Loucy (cell line): ENCODE measurements at regions not wholly inside any gene's neighbourhood (a gene's known extent, or its start where the extent isn't known, plus 50 kb on each side); places are given as distances from the start of the nearest gene placed in this dataset.

ENCODE experiments used
- H2AFZ ChIP-seq: fragments of 200-600 bp; sonication (generic); 2 replicates; pipeline ENCODE4 v1.6.0; 2016; ENCODE audit warnings: antibody characterized with exemption, mild to moderate bottlenecking, low read length, moderate library complexity
- H3F3A ChIP-seq: fragments of 200-600 bp; 2 replicates; pipeline ENCODE4 v1.6.0; 2016; ENCODE audit warnings: antibody characterized with exemption, low read depth, mild to moderate bottlenecking
- H3K27me3 ChIP-seq: fragments of 200-600 bp; sonication (generic); 2 replicates; pipeline ENCODE4 v1.6.1; 2014; ENCODE audit warnings: low read length, mild to moderate bottlenecking; ENCODE audit not compliant: insufficient read depth, poor library complexity, severe bottlenecking
- H3K36me3 ChIP-seq: fragments of 200-600 bp; sonication (generic); 2 replicates; pipeline ENCODE4 v1.6.1; 2016; ENCODE audit warnings: low read length; ENCODE audit not compliant: insufficient read depth
- H3K4me1 ChIP-seq: fragments of 200-600 bp; sonication (generic); 2 replicates; pipeline ENCODE4 v1.5.1; 2014; ENCODE audit warnings: low read length, mild to moderate bottlenecking; ENCODE audit not compliant: insufficient read depth, poor library complexity, severe bottlenecking
- H3K4me2 ChIP-seq: fragments of 200-600 bp; sonication (generic); 2 replicates; pipeline ENCODE4 v1.6.0; 2014; ENCODE audit warnings: antibody characterized with exemption, low read length, low read depth, mild to moderate bottlenecking; ENCODE audit not compliant: poor library complexity, severe bottlenecking
- H3K4me3 ChIP-seq: fragments of 200-600 bp; sonication (generic); 2 replicates; pipeline ENCODE4 v1.5.1; 2014; ENCODE audit warnings: low read length, mild to moderate bottlenecking, mixed read lengths; ENCODE audit not compliant: poor library complexity, severe bottlenecking
- H3K79me2 ChIP-seq: fragments of 200-600 bp; sonication (generic); 2 replicates; pipeline ENCODE4 v1.6.1; 2014; ENCODE audit warnings: low read length; ENCODE audit not compliant: insufficient read depth
- H3K9ac ChIP-seq: fragments of 200-600 bp; sonication (generic); 2 replicates; pipeline ENCODE4 v1.6.0; 2014; ENCODE audit warnings: mild to moderate bottlenecking, low read depth, low read length, moderate library complexity; ENCODE audit not compliant: poor library complexity, severe bottlenecking
- H3K9me2 ChIP-seq: fragments of 200-600 bp; sonication (generic); replicated peaks from 2 replicates; pipeline ENCODE4 v1.6.1; 2016; ENCODE audit warnings: low read depth, low read length, mixed read lengths
- H3K9me3 ChIP-seq: fragments of 200-600 bp; sonication (generic); 2 replicates; pipeline ENCODE4 v1.6.1; 2014; ENCODE audit warnings: mild to moderate bottlenecking, antibody characterized with exemption, low read length, low read depth; ENCODE audit not compliant: insufficient read depth
- H4K20me1 ChIP-seq: fragments of 200-600 bp; sonication (generic); 2 replicates; pipeline ENCODE4 v1.6.0; 2014; ENCODE audit warnings: antibody characterized with exemption, low read length, mild to moderate bottlenecking; ENCODE audit not compliant: insufficient read depth, poor library complexity, severe bottlenecking
- EZH2phosphoT487 ChIP-seq: fragments of 200-600 bp; IDR thresholded peaks from 2 replicates; pipeline ENCODE4 v1.6.1; 2018; ENCODE audit warnings: antibody characterized with exemption, mild to moderate bottlenecking, moderate library complexity, borderline replicate concordance
- TF ChIP-seq, protein P1 (sequence below): fragments of 200-600 bp; sonication (generic); conservative IDR thresholded peaks from 2 replicates; pipeline ENCODE4 v1.5.1; 2014; ENCODE audit warnings: mild to moderate bottlenecking, antibody characterized with exemption, low read length

- H3K4me3 ChIP-seq = no peak overlapping the region
- no peaks in the 10 kb centered on the region for H3F3A ChIP-seq
- H3K4me1 ChIP-seq = no peaks in the 10 kb centered on the region
- no peak overlapping the region for H3K9ac ChIP-seq
- H2AFZ ChIP-seq = no peak overlapping the region
- no peaks in the 10 kb centered on the region for H3K27me3 ChIP-seq
- no peaks in the 10 kb centered on the region for H4K20me1 ChIP-seq
- H3K4me2 ChIP-seq = no peak overlapping the region
- no peaks in the 10 kb centered on the region for H3K9me2 ChIP-seq
- H3K36me3 ChIP-seq = no peaks in the 10 kb centered on the region
- TF ChIP-seq, protein P1, sequence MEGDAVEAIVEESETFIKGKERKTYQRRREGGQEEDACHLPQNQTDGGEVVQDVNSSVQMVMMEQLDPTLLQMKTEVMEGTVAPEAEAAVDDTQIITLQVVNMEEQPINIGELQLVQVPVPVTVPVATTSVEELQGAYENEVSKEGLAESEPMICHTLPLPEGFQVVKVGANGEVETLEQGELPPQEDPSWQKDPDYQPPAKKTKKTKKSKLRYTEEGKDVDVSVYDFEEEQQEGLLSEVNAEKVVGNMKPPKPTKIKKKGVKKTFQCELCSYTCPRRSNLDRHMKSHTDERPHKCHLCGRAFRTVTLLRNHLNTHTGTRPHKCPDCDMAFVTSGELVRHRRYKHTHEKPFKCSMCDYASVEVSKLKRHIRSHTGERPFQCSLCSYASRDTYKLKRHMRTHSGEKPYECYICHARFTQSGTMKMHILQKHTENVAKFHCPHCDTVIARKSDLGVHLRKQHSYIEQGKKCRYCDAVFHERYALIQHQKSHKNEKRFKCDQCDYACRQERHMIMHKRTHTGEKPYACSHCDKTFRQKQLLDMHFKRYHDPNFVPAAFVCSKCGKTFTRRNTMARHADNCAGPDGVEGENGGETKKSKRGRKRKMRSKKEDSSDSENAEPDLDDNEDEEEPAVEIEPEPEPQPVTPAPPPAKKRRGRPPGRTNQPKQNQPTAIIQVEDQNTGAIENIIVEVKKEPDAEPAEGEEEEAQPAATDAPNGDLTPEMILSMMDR = no peak
- TF ChIP-seq EZH2phosphoT487 = no peak
- no peaks in the 10 kb centered on the region for H3K9me3 ChIP-seq
- no peaks in the 10 kb centered on the region for H3K79me2 ChIP-seq
These were observed 197.5 kb upstream of the ATP2B1 start for GRCh38 chr12:89906178-89906577.

- H3K36me3 ChIP-seq = no peaks in the 10 kb centered on the region
These were observed 193.4 kb upstream of the ATP2B1 start for GRCh38 chr12:89901906-89902642.

GRCh38 chr12:89901319-89901718, 192.7 kb upstream of the ATP2B1 start:
- Histone ChIP-seq H3K9ac (no peak overlapping the region), H3K79me2 (no peaks in the 10 kb centered on the region), H3F3A (no peaks in the 10 kb centered on the region), H3K4me1 (no peaks in the 10 kb centered on the region), H3K9me3 (no peaks in the 10 kb centered on the region), H2AFZ (no peak overlapping the region), H3K9me2 (0 out of 2 replicates have a peak, but pooled peaks cover 3% of the 10 kb centered on the region), H3K4me2 (no peak overlapping the region), H4K20me1 (no peaks in the 10 kb centered on the region), H3K27me3 (no peaks in the 10 kb centered on the region), H3K36me3 (no peaks in the 10 kb centered on the region), H3K4me3 (no peak overlapping the region)
- no peak for TF ChIP-seq EZH2phosphoT487
- TF ChIP-seq, protein P1 = no peak

More at GRCh38 chr12:89901906-89902642, 193.4 kb upstream of the ATP2B1 start:
- Histone ChIP-seq H3K79me2 (no peaks in the 10 kb centered on the region), H3K9me2 (0 out of 2 replicates have a peak, but pooled peaks cover 3% of the 10 kb centered on the region), H3K4me1 (no peaks in the 10 kb centered on the region), H3K9ac (no peak overlapping the region), H4K20me1 (no peaks in the 10 kb centered on the region), H3K4me3 (no peak overlapping the region), H3K27me3 (no peaks in the 10 kb centered on the region), H2AFZ (no peak overlapping the region), H3K4me2 (no peak overlapping the region), H3F3A (no peaks in the 10 kb centered on the region), H3K9me3 (no peaks in the 10 kb centered on the region)
- TF ChIP-seq, protein P1 = no peak
- no peak for TF ChIP-seq EZH2phosphoT487
